Hepatic stellate cell (primary cell): ENCODE measurements at regions not wholly inside any gene's neighbourhood (a gene's known extent, or its start where the extent isn't known, plus 50 kb on each side); places are given as distances from the start of the nearest gene placed in this dataset.
"Not testable (repeated sequence)": the region's sequence is repeated elsewhere in the genome, so short reads cannot be mapped to it uniquely, and the experiment has no call there.

ENCODE experiments used
- DNase-seq: peaks from one replicate; pipeline ENCODE4 v3.0.0; 2011; ENCODE audit warnings: low spot score

- DNase-seq = no peak
These were observed 341.7 kb upstream of the CLINT1 start for GRCh38 chr5:158200619-158201018.

- DNase-seq = no peak
These were observed 339.7 kb upstream of the CLINT1 start for GRCh38 chr5:158198636-158199035.

GRCh38 chr5:158195416-158196210 is 336.7 kb upstream of the CLINT1 start:
- DNase-seq = no peak

DNA sequence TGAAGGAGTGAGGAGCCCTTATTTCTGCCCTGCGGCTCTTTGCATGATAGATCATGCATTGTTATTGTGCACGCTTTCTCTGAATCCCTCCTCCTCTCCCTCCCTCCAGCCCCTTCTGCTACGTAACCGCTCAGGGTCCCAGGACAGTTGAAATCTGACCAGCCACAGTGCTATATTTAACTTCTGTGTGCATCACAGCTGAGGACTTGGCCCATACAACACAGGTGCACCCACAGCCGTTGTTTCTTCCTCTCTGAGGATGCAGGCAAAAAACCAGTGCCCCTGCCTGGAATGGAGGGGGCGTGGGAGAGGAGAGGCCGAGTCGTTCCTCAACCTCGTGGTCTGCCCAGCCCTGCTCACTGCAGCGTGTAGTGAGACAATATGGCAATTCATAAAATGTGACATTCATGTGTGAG is 335.6 kb upstream of the CLINT1 start:
- no peak for DNase-seq

- not testable (repeated sequence) for DNase-seq
These were observed 334.4 kb upstream of the CLINT1 start for GRCh38 chr5:158193395-158193794.

DNA sequence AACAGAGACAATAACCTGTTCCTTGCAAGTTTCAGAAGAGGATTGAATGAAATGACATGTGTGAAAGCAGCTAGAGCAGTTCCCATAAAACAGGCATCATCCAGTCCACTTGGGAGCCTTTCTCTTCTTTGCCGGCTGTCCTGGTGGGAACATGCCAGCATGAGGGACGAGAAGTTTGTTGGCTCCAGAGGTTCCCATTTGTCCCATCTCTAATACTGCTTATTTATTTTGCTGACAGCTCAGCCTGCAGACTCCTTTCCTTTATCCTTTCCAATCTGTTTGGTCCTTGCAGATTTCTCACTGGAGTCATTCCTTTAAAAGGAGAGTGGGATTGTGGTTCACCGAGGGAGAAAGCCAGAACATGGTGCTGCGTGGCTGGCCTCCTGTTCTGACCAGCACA is 321.5 kb upstream of the CLINT1 start:
- DNase-seq = no peak

GRCh38 chr5:158179271-158179670 is 320.3 kb upstream of the CLINT1 start:
- no peak for DNase-seq

DNA sequence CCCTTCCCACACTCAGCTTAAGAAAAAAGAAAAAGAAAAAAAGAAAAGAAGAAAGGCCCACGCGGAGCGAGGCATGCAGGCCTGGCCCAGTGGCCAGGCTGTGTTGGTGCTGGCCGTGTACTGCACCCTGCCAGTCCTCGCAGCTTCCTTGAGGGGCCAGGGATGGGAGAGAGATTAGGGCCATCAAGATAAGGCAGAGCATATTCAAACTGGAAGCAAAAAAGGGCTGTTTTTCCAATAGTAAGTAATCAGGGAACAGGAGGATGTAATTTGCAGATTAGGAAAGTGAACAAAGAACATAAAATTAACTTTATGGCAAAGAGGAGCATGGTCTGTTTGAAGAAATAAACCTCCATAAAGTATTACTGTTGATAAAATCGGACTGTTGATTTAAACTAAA is 319.6 kb upstream of the CLINT1 start:
- no peak for DNase-seq

DNA sequence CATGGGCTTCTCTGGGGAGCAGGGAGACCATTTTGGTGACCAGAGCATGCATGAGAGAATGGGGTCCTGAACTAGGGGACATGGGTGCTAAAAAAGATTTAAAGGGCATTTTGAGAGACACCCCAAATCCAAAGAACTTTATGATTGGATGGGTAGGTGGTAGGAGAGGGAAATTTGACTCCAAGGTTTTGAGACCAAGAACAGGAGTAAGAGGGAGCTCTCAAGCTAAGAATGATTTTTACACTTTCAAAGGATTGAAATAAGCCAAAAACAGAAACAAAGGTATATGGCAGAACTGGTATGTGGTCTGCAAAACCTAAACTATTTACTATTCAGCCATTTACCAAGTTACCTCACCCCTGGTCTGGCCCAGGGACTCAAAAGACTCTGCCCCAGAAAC is 318.2 kb upstream of the CLINT1 start:
- DNase-seq = no peak

DNA sequence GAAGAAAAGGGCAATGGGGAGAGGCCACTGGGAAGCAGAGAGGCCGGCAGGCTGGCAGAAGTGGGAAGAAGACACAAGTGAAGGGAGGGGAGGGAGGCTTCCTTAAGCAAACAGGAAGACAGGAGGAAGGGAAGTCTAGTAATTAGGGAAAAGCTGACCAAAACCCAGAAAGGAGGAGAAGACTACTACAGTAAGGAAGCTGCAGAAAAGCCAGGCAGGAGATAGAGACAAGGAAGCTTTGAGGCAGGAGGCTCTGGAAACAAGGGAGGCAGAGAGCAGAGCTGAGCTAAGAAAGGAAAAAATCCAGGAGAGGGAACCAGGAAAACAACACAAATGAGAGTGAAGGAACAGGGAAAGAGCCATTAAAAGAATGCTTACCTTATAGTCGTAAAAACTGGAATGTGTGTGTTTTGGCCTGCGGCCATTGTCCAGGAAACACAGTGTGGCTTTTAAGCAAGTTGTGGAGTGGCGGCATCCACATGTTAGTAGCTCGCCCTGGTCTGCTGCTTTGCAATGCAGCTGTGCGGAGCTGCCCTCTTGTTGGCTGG is 317.1 kb upstream of the CLINT1 start:
- no peak for DNase-seq

DNA sequence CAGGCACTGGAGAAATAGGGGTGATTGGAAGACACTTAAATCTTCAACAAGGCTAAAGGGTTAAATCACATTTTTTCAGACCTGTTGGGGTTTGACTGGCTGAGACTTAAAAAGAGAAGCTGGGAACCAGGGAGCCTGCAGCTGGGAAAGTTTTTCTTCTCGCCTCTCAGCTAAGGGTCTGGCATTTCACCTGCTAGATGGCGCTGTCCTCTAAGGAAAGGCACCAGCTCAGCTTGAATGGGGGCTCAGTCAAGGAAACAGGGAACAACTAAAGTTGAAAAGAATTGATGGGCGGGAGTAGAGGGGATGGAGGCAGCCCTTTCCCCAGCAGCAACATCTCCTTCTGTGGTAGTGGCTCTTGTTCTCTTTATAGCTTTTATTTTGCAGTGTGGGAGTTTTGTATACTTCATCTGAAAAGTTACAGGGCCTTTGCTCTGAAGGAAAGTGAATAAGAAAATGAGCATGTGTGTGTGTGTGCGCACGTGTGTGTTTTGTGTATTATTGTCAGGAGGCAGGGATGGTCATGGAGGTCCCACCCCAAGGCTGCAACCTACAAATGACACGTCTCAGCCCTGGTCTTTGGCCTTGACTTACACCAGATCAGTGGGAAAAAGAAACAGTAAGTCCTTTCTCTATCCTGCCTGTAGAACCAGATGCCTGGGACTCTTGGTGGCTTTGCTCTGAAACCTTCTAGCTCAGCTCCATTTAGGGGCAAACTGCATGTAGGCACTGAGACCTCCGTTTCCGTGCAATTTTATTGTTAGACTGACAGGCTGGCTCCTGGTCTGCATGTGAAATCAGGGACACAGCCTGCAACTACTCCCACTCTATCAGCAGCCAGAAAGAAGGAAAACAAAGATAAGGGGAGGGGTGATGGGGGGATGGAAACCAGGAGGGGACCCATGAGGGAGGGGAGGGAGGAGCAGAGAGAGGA is 316.2 kb upstream of the CLINT1 start:
- DNase-seq = peak; percentile 74

DNA sequence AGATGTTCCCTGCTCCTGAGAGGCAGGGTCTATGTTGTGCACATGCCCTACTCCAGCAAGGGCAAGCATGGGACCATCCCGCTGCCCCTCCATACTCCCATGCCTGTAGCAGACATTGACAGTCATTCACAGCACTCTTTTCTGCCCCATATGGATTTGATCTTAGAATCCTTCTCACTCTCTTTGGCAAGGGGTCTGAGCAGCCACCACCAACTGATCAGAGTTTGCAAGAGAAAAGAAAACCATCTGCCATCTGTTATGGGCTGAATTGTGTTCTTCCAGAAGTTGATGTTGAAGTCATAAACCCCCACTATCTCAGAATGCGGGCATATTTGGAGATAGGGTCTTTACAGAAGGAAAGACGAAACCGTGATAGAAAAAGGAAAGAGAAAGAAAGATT is 315.1 kb upstream of the CLINT1 start:
- DNase-seq = no peak

GRCh38 chr5:158172005-158172404 is 313.1 kb upstream of the CLINT1 start:
- no peak for DNase-seq

DNA sequence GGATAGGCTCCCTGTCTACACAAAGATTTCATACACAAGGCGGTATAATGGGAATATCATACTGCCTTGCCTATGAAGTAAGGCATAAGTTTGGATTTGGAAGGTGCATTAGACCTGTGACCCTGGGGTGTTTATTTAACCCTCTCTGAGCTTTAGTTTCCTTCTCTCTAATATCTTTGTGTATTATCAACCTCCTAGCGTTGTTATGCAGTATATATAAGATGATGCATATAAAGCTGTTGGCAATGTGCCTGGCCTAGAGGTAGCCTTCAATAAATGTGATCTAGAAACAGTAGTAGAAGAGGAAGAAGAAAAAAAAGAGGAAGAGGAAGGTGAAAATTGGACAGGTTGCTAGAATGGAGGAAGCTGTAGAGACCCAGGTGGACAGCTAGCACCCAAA is 311.6 kb upstream of the CLINT1 start:
- DNase-seq = no peak

- DNase-seq = no peak
These were observed 311.1 kb upstream of the CLINT1 start for GRCh38 chr5:158170060-158170459.

DNA sequence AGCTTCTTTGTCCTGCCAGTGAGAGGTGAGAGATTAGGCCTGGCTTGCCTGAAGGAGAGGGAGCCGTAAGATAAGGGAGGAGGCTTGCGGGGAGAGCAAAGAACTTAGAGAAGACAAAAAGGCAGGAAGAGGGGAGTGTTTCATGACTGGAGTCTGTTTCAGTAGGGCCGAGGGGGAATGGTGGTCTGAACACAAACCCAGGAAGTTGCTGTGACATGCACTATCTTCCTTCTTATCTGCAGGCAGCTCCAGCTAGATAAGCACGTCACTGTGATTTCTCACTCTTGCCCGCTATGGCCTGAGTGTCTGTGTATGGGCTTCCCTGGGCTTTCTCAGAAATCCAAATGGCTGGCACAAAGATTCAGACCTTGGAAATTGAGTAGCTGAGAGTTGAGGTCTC is 307.5 kb upstream of the CLINT1 start:
- no peak for DNase-seq

- no peak for DNase-seq
These were observed 306.7 kb upstream of the CLINT1 start for GRCh38 chr5:158165647-158166046.

- DNase-seq = no peak
These were observed 305.5 kb upstream of the CLINT1 start for GRCh38 chr5:158164296-158165047.

- DNase-seq = no peak
These were observed 304.7 kb upstream of the CLINT1 start for GRCh38 chr5:158163451-158164295.

DNA sequence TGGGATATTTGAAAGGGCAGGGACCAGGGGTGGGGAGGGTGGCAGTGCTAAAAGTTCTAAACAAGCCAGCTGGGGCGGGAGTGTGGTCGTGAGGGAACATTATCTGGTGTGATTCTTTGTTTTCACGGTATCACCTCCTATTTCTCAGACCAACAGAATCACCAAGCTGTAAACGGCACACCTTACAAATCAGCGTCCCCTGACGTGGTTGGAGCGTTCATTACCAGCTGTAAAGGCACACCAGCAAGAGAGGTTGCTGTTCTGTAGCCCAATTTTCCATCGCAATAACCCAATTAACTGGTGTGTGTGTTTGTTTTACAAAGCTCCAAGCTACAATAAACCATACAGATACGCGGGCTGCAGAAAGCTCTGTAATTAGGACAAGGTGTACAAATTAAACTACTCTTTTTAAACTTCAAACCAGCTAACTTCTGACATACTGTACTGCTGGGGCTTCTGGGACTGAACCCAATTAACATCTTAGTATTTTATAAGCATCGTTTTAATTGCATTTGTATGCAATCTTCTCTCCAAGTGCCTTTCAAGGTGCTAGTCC is 303.6 kb upstream of the CLINT1 start:
- DNase-seq = no peak

DNA sequence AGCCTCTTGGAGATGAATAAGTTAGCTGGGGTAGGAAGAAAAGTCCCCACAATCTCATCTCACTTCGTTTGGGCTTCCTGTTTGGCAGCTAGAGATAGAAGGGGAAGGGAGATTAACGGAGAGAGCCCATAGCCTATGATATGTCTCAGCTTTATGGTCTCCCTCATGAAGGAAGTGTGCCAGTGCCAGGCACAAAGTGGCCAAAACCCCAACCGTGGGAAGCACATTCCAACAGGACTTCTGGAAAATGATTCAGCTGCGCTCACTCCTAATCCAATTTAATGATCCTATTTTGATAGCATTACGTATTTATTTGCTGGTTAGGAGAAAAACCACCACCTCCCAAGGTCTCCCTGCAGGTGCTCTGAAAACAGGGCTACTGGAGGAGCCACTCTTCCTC is 303.1 kb upstream of the CLINT1 start:
- no peak for DNase-seq
